Prostate gland (tissue), 2 donors: ENCODE measurements at regions not wholly inside any gene's neighbourhood (a gene's known extent, or its start where the extent isn't known, plus 50 kb on each side); places are given as distances from the start of the nearest gene placed in this dataset.

Experiments
- CTCF ChIP-seq, 4 experiments: fragments of 200-600 bp in 2 of 4; fragments of 450-650 bp in 2 of 4; sonication (generic) in 2 of 4; IDR thresholded peaks; 1 replicate in 3 of 4; 2 replicates in 1 of 4; pipeline ENCODE4 v1.5.1; 2016 to 2019; ENCODE audit warnings: antibody characterized with exemption in 4 of 4, mild to moderate bottlenecking in 2 of 4, moderate library complexity in 2 of 4
- POLR2A ChIP-seq: fragments of 450-650 bp; IDR thresholded peaks from one replicate; pipeline ENCODE4 v1.6.1; 2016; ENCODE audit warnings: antibody characterized with exemption, mild to moderate bottlenecking

- TF ChIP-seq CTCF (IDR thresholded peaks at IDR 0.05) (no peak), POLR2A (no peak)
Observed at GRCh38 chr3:82311901-82312300, 550.5 kb upstream of the GBE1 start.
